GM12873 (cell line): ENCODE measurements at regions not wholly inside any gene's neighbourhood (a gene's known extent, or its start where the extent isn't known, plus 50 kb on each side); places are given as distances from the start of the nearest gene placed in this dataset.
A peak's percentile ranks its signal among the peaks of the same experiment; 100 is the strongest.

ENCODE experiments used
- CTCF ChIP-seq: IDR thresholded peaks from 2 replicates; pipeline ENCODE4 v1.5.1; 2012; ENCODE audit warnings: low read depth, mild to moderate bottlenecking, moderate library complexity, low read length, control low read depth; ENCODE audit not compliant: insufficient read depth; ENCODE audit errors: missing control alignments

- no peak for TF ChIP-seq CTCF
These were observed 310.9 kb downstream of the ACTL7B start for GRCh38 chr9:108544866-108545265.

GRCh38 chr9:108543251-108543778 is 312.5 kb downstream of the ACTL7B start:
- TF ChIP-seq CTCF: no peak

GRCh38 chr9:108537756-108538155 is 318.0 kb downstream of the ACTL7B start:
- TF ChIP-seq CTCF: no peak

- no peak for TF ChIP-seq CTCF
These were observed 318.8 kb downstream of the ACTL7B start for GRCh38 chr9:108536836-108537601.

GRCh38 chr9:108535526-108535925 is 320.3 kb downstream of the ACTL7B start:
- TF ChIP-seq CTCF: peak; percentile 52

- TF ChIP-seq CTCF: no peak
These were observed 321.0 kb downstream of the ACTL7B start for GRCh38 chr9:108534741-108535140.

GRCh38 chr9:108530141-108530540 is 325.6 kb downstream of the ACTL7B start:
- TF ChIP-seq CTCF: no peak
